SK-N-MC (cell line): ENCODE measurements at regions not wholly inside any gene's neighbourhood (a gene's known extent, or its start where the extent isn't known, plus 50 kb on each side); places are given as distances from the start of the nearest gene placed in this dataset.

Experiments
- EZH2 ChIP-seq: fragments of 200-600 bp; sonication (generic); IDR thresholded peaks from one replicate; pipeline ENCODE4 v1.6.1; 2017; ENCODE audit warnings: antibody characterized with exemption
- POLR2AphosphoS5 ChIP-seq: IDR thresholded peaks from 2 replicates; pipeline ENCODE4 v1.6.1; 2012; ENCODE audit warnings: mild to moderate bottlenecking, low read depth, low read length, borderline replicate concordance

- TF ChIP-seq EZH2 (no peak), POLR2AphosphoS5 (no peak)
Measured at GRCh38 chr14:23727566-23728335, 91.6 kb downstream of the DHRS2 start.
